Right atrium auricular region (tissue), 2 donors: ENCODE measurements at regions not wholly inside any gene's neighbourhood (a gene's known extent, or its start where the extent isn't known, plus 50 kb on each side); places are given as distances from the start of the nearest gene placed in this dataset.

Experiments used
- DNase-seq: peaks from one replicate; pipeline ENCODE4 v3.0.0-alpha.2; 2019; ENCODE audit warnings: low spot score
- H3K27ac ChIP-seq, 2 donors: fragments of 200-600 bp; sonication (generic); 1 replicate in 1 of 2; 2 replicates in 1 of 2; pipeline ENCODE4 v1.5.1; 2016 to 2019
- H3K27me3 ChIP-seq, 2 donors: fragments of 200-600 bp; sonication (generic); one replicate each; pipeline versions ENCODE4 v1.5.1 to v1.6.0; 2017 to 2019
- H3K36me3 ChIP-seq: fragments of 200-600 bp; sonication (generic); one replicate; pipeline ENCODE4 v1.5.1; 2016
- H3K4me1 ChIP-seq, 2 donors: fragments of 200-600 bp; sonication (generic); one replicate each; pipeline versions ENCODE4 v1.5.1 to v1.6.0; 2017 to 2019
- H3K4me3 ChIP-seq, 2 donors: fragments of 200-600 bp; sonication (generic); 1 replicate in 1 of 2; 2 replicates in 1 of 2; pipeline ENCODE4 v1.5.1; 2017 to 2019; ENCODE audit warnings: mild to moderate bottlenecking in 1 of 2, moderate library complexity in 1 of 2
- H3K9me3 ChIP-seq, 2 donors: fragments of 200-600 bp; sonication (generic); one replicate each; pipeline ENCODE4 v1.5.1; 2019
- CTCF ChIP-seq, 2 donors: fragments of 200-600 bp; sonication (generic); IDR thresholded peaks; one replicate each; pipeline ENCODE4 v1.5.1; 2019; ENCODE audit warnings: antibody characterized with exemption in 2 of 2

GRCh38 chr12:115353467-115353866, 669.5 kb upstream of the TBX3 start:
- no peaks in the 10 kb centered on the region for H3K36me3 ChIP-seq
- no peak overlapping the region for H3K27ac ChIP-seq
- TF ChIP-seq CTCF (IDR thresholded peaks at IDR 0.05), result no peak
- no peak for DNase-seq
- no peak overlapping the region for H3K4me3 ChIP-seq
- H3K9me3 ChIP-seq, result no peaks in the 10 kb centered on the region
- peaks cover 0 to 4% of the 10 kb centered on the region in 2 donors for H3K4me1 ChIP-seq
- no peaks in the 10 kb centered on the region for H3K27me3 ChIP-seq

DNA sequence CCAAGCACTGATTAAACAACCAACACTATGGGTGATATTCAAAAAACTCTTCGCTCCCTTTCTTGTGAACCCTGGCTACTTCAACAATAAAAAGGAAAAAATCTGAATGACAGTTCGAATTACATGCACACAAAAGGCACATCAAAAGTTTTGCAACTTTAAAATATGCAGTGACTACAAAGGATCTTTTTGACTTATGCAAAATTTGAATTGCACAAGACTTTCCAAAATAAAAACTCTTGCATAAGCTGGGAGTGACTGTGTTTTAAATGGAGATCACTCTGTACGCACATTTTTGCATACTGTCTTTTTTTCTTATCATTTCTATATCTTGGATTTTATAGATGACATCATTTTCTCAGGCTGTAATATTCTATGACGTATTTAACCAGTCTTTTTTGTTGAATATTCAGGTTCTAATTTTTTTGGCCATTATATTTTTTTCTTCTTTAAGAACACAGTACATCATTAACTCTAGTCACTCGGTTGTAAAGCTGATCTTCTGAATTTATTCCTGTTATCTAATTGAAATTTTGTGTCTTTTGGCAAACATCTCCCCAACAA, 667.6 kb upstream of the TBX3 start:
- no peak for TF ChIP-seq CTCF (IDR thresholded peaks at IDR 0.05)
- H3K36me3 ChIP-seq, result no peaks in the 10 kb centered on the region
- H3K4me1 ChIP-seq, result peaks cover 0 to 4% of the 10 kb centered on the region in 2 donors
- H3K27me3 ChIP-seq, result no peaks in the 10 kb centered on the region
- H3K27ac ChIP-seq, result no peak overlapping the region
- no peak for DNase-seq
- no peaks in the 10 kb centered on the region for H3K9me3 ChIP-seq
- no peak overlapping the region for H3K4me3 ChIP-seq

GRCh38 chr12:115349711-115350110, 665.7 kb upstream of the TBX3 start:
- no peak for TF ChIP-seq CTCF (IDR thresholded peaks at IDR 0.05)
- peaks cover 0 to 4% of the 10 kb centered on the region in 2 donors for H3K4me1 ChIP-seq
- H3K4me3 ChIP-seq, result no peak overlapping the region
- no peaks in the 10 kb centered on the region for H3K36me3 ChIP-seq
- H3K27me3 ChIP-seq, result no peaks in the 10 kb centered on the region
- no peak for DNase-seq
- H3K9me3 ChIP-seq, result no peaks in the 10 kb centered on the region
- H3K27ac ChIP-seq, result no peak overlapping the region

DNA sequence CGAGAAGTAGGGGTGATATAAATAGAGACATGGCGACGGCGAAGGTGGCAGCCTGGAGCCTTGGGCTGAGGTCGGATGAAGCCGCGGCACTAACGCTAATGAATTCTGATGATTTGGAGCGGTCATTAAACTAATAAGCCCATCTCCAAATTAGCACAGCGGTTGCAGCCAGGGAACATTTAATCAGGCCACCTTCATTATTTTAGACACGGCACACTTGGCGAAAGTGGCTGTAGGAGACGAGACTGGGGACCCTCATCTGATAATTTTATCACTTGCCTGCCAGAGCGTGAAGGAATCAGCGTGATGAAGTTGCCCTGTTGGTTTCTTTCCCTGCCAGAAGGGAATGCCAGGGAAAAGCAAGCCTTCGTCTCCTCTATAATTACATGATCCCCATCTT, 664.3 kb upstream of the TBX3 start:
- no peak for TF ChIP-seq CTCF (IDR thresholded peaks at IDR 0.05)
- H3K9me3 ChIP-seq, result peaks cover 0 to 3% of the 10 kb centered on the region in 2 donors

GRCh38 chr12:115343601-115344000, 659.6 kb upstream of the TBX3 start:
- DNase-seq, result no peak
- H3K27me3 ChIP-seq, result no peaks in the 10 kb centered on the region
- peaks cover 0 to 16% of the 10 kb centered on the region in 2 donors for H3K9me3 ChIP-seq
- H3K4me3 ChIP-seq, result no peak overlapping the region
- H3K4me1 ChIP-seq, result peaks cover 0 to 8% of the 10 kb centered on the region in 2 donors
- H3K27ac ChIP-seq, result no peak overlapping the region
- H3K36me3 ChIP-seq, result no peaks in the 10 kb centered on the region
- no peak for TF ChIP-seq CTCF (IDR thresholded peaks at IDR 0.05)

More for the DNA sequence above, 664.3 kb upstream of the TBX3 start:
- H3K4me3 ChIP-seq, result no peak overlapping the region
- no peaks in the 10 kb centered on the region for H3K36me3 ChIP-seq
- H3K4me1 ChIP-seq, result no peaks in the 10 kb centered on the region
- H3K27me3 ChIP-seq, result no peaks in the 10 kb centered on the region
- no peak overlapping the region for H3K27ac ChIP-seq
- no peak for DNase-seq

DNA sequence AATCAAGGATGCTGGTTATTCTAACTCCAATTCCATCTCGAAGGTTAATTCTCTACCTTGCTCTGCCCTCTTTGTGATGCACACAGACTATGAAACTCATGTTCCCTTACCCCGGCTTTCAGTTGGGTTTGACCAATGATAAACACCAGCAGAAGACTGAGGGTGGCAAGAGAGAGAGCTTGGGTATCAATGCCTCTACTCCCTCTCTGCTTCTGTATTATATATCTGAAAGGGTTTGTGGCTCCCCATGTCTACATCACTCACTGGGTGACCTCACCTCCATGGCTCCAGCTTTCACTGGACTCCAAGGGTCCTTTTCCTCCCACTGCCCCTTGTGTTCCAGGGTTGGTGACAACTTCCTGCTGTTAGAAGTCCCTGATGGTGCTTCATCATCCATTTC, 659.0 kb upstream of the TBX3 start:
- peaks cover 0 to 16% of the 10 kb centered on the region in 2 donors for H3K9me3 ChIP-seq
- H3K27ac ChIP-seq, result no peak overlapping the region
- no peaks in the 10 kb centered on the region for H3K36me3 ChIP-seq
- H3K4me3 ChIP-seq, result no peak overlapping the region
- no peak for DNase-seq
- no peak for TF ChIP-seq CTCF (IDR thresholded peaks at IDR 0.05)
- H3K4me1 ChIP-seq, result peaks cover 0 to 10% of the 10 kb centered on the region in 2 donors
- H3K27me3 ChIP-seq, result no peaks in the 10 kb centered on the region
